Heart left ventricle (tissue), 16 donors: ENCODE measurements at regions not wholly inside any gene's neighbourhood (a gene's known extent, or its start where the extent isn't known, plus 50 kb on each side); places are given as distances from the start of the nearest gene placed in this dataset.

Source experiments
- ATAC-seq, 4 donors: fragments of 200-7000 bp; cut with Tn5 transposase; one replicate each; pipeline ENCODE4 v1.9.1; 2020 to 2022; ENCODE audit warnings: moderate library complexity in 4 of 4, mild to moderate bottlenecking in 3 of 4, moderate number of reproducible peaks in 1 of 4
- DNase-seq, 5 donors: peaks; one replicate each; pipeline ENCODE4 v3.0.0-alpha.2; 2020
- H3K27ac ChIP-seq, 12 donors: fragments of 200-600 bp; sonication (generic) in 4 of 12; one replicate each; pipeline versions ENCODE4 v1.5.0 to v1.8.0; 2016 to 2022; ENCODE audit warnings: mild to moderate bottlenecking in 2 of 12
- H3K27me3 ChIP-seq, 9 donors: fragments of 200-600 bp; sonication (generic) in 2 of 9; one replicate each; pipeline versions ENCODE4 v1.5.1 to v1.8.0; 2016 to 2022; ENCODE audit warnings: mild to moderate bottlenecking in 3 of 9
- H3K36me3 ChIP-seq, 9 donors: fragments of 200-600 bp; sonication (generic) in 2 of 9; one replicate each; pipeline versions ENCODE4 v1.5.0 to v1.8.0; 2018 to 2022; ENCODE audit warnings: mild to moderate bottlenecking in 2 of 9
- H3K4me1 ChIP-seq, 12 donors: fragments of 200-600 bp; sonication (generic) in 4 of 12; one replicate each; pipeline versions ENCODE4 v1.5.0 to v1.8.0; 2016 to 2022; ENCODE audit warnings: mild to moderate bottlenecking in 3 of 12
- H3K4me3 ChIP-seq, 12 donors: fragments of 200-600 bp; sonication (generic) in 4 of 12; one replicate each; pipeline versions ENCODE4 v1.5.0 to v1.8.0; 2017 to 2022; ENCODE audit warnings: mild to moderate bottlenecking in 9 of 12, moderate library complexity in 4 of 12
- H3K9me3 ChIP-seq, 12 donors: fragments of 200-600 bp; sonication (generic) in 4 of 12; one replicate each; pipeline versions ENCODE4 v1.5.0 to v1.8.0; 2016 to 2022; ENCODE audit warnings: mild to moderate bottlenecking in 1 of 12
- CTCF ChIP-seq, 12 donors: fragments of 200-600 bp; sonication (generic) in 4 of 12; IDR thresholded peaks; one replicate each; pipeline versions ENCODE4 v1.5.0 to v1.8.0; 2018 to 2022; ENCODE audit warnings: antibody characterized with exemption in 12 of 12, mild to moderate bottlenecking in 5 of 12
- POLR2A ChIP-seq, 2 donors: fragments of 450-650 bp; IDR thresholded peaks; one replicate each; pipeline ENCODE4 v1.6.1; 2017; ENCODE audit warnings: antibody characterized with exemption in 2 of 2, mild to moderate bottlenecking in 2 of 2, moderate library complexity in 2 of 2
- WGBS, 4 donors: extraction: QIAGEN DNeasy Blood & Tissue Kit in 2 of 4; methylation state at CpG; one replicate each; pipeline versions ENCODE4 v1.1.5 to v1.1.7; 2013 to 2018; 5-methylcytosine and 5-hydroxymethylcytosine counted together
- intact Hi-C, 10 donors: fragments of 100-400 bp; cut with DNase I; formaldehyde crosslinking; loops; one replicate each; pipeline versions ENCODE4 v1.11.1 to v1.14.2; 2022
- donor health status: ischemic (EF 13 %, LVEDD 7.1; RV severe dilation, severe dysfunction).
- donor health status: healthy with polysubstance abuse.
- donor health status: DM: no; HTN: yes; CAD: no.
- donor health status: DM: no; HTN: no; CAD: no.
- donor health status: ischemic (EF 25% LVEDD 6.9; RV normal size, moderate dysfunction).
- donor health status: ischemic (EF 25% LVEDD 5.7; RV mildly dilated, moderate dysfunction).
- donor health status: healthy.
- donor health status: DM: yes; HTN: yes; CAD: no.
- donor health status: ischemic (EF 35%, LVEDD 5.7; RV mildly dilated, moderate dysfunction).
- donor health status: nonischemic (EF 11% LVEDD 7.7; RV severe dilation, severe dysfunction).
- donor health status: DM: yes; HTN: yes; CAD: no.
- donor health status: PGD.
- donor health status: ischemic (EF 29% LVEDD 5.4; RV normal size, mild dysfunction).
- donor health status: nonischemic (EF 23%, LVEDD 6.1; RV moderate dilation, normal function).

GRCh38 chr4:187065806-187066205 lies 342.1 kb upstream of the FAT1 start:
- Histone ChIP-seq H3K9me3 (no peaks in the 10 kb centered on the region), H3K4me1 (no peaks in the 10 kb centered on the region), H3K4me3 (no peak overlapping the region), H3K36me3 (no peaks in the 10 kb centered on the region), H3K27ac (no peak overlapping the region), H3K27me3 (no peaks in the 10 kb centered on the region)
- ATAC-seq (no peak), DNase-seq (no peak)
- WGBS, 4 donors = 82 to 86% (median 83%) methylated on average over 13 of the region's 13 CpGs
- TF ChIP-seq POLR2A (IDR thresholded peaks at IDR 0.05) (no peak), CTCF (IDR thresholded peaks at IDR 0.05) (no peak)
- intact Hi-C loops = no loop called here

GRCh38 chr4:187069398-187069797 lies 345.7 kb upstream of the FAT1 start:
- Histone ChIP-seq H3K4me3 (no peak overlapping the region), H3K4me1 (no peaks in the 10 kb centered on the region), H3K36me3 (no peaks in the 10 kb centered on the region), H3K27me3 (peaks cover 0 to 8% (median 0%) of the 10 kb centered on the region in 9 donors), H3K27ac (no peak overlapping the region), H3K9me3 (no peaks in the 10 kb centered on the region)
- intact Hi-C loops = no loop called here
- DNase-seq (no peak), ATAC-seq (no peak)
- 65 to 76% (median 71%) methylated on average over 7 to 10 of the region's 10 CpGs for WGBS, 4 donors
- no peak for TF ChIP-seq CTCF (IDR thresholded peaks at IDR 0.05)
- TF ChIP-seq POLR2A (IDR thresholded peaks at IDR 0.05) = no peak

GRCh38 chr4:187070158-187070557 lies 346.5 kb upstream of the FAT1 start:
- H3K4me1 ChIP-seq = no peaks in the 10 kb centered on the region
- H3K4me3 ChIP-seq = no peak overlapping the region
- intact Hi-C loops = no loop called here
- no peaks in the 10 kb centered on the region for H3K9me3 ChIP-seq
- H3K36me3 ChIP-seq = no peaks in the 10 kb centered on the region
- H3K27ac ChIP-seq = no peak overlapping the region
- H3K27me3 ChIP-seq = peaks cover 0 to 8% (median 0%) of the 10 kb centered on the region in 9 donors
- no peak for ATAC-seq
- 85 to 97% (median 89%) methylated on average over 3 of the region's 3 CpGs for WGBS, 4 donors
- no peak for TF ChIP-seq CTCF (IDR thresholded peaks at IDR 0.05)
- DNase-seq = no peak

- Histone ChIP-seq H3K9me3 (no peaks in the 10 kb centered on the region), H3K27ac (no peak overlapping the region), H3K4me1 (no peaks in the 10 kb centered on the region), H3K27me3 (peaks cover 0 to 8% (median 0%) of the 10 kb centered on the region in 9 donors), H3K36me3 (no peaks in the 10 kb centered on the region), H3K4me3 (no peak overlapping the region)
- intact Hi-C loops = no loop called here
- TF ChIP-seq CTCF (IDR thresholded peaks at IDR 0.05) = no peak
- no peak for TF ChIP-seq POLR2A (IDR thresholded peaks at IDR 0.05)
- 70 to 78% (median 72%) methylated on average over 1 of the region's 1 CpG for WGBS, 4 donors
- no peak for ATAC-seq
- no peak for DNase-seq
Observed at GRCh38 chr4:187070740-187071139, 347.1 kb upstream of the FAT1 start.
